ENCODE measurements at regions not wholly inside any gene's neighbourhood (a gene's known extent, or its start where the extent isn't known, plus 50 kb on each side); places are given as distances from the start of the nearest gene placed in this dataset.

GRCh38 chr17:69860142-69860680, 214.8 kb upstream of the KCNJ16 start:
- in situ Hi-C loops (cut with MboI; ENCODE audit: low pct_unique_long_range_greater_than_20kb, low sequenced_read_pairs, unreplicated experiment): no loop called here
- no peak for TF ChIP-seq CTCF (IDR thresholded peaks at IDR 0.05; ENCODE audit: extremely low read depth, insufficient read depth, missing control alignments)
- DNase-seq (ENCODE audit: low spot score): no peak

GRCh38 chr17:69864462-69864861, 210.6 kb upstream of the KCNJ16 start:
- in situ Hi-C loops (cut with MboI; ENCODE audit: low pct_unique_long_range_greater_than_20kb, low sequenced_read_pairs, unreplicated experiment): no loop called here
- TF ChIP-seq CTCF (IDR thresholded peaks at IDR 0.05; ENCODE audit: extremely low read depth, insufficient read depth, missing control alignments): no peak
- no peak for DNase-seq (ENCODE audit: low spot score)

- in situ Hi-C loops (cut with MboI; ENCODE audit: low pct_unique_long_range_greater_than_20kb, low sequenced_read_pairs, unreplicated experiment): no loop called here
- DNase-seq (ENCODE audit: low spot score): peak; percentile 38
These were observed 205.4 kb upstream of the KCNJ16 start for GRCh38 chr17:69869667-69870066.

DNA sequence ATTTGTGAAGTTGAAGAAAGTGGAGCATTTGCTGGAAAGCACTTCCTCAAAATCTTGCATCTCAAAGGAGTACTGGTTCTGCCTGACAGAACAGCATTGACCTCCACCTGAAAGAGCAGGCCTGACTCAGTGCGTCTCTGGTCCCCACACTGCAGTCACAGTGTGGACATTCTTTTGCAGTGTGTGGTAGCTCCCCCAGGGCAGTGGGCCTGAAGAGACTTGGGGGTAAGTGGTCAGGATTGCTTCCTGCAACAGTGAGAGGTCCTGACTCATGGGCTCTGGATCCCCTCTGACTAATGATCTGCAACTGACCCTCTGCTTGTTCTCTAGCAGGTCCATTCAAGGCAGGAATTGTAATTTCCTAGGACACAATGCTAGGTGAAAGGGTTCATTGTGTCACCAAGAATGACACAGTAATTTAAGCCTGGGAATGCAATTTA, 204.9 kb upstream of the KCNJ16 start:
- in situ Hi-C loops (cut with MboI; ENCODE audit: low pct_unique_long_range_greater_than_20kb, low sequenced_read_pairs, unreplicated experiment): no loop called here
- no peak for TF ChIP-seq CTCF (IDR thresholded peaks at IDR 0.05; ENCODE audit: extremely low read depth, insufficient read depth, missing control alignments)
- DNase-seq (ENCODE audit: low spot score): peak; percentile 6

More at GRCh38 chr17:69869667-69870066, 205.4 kb upstream of the KCNJ16 start:
- no peak for TF ChIP-seq CTCF (IDR thresholded peaks at IDR 0.05; ENCODE audit: extremely low read depth, insufficient read depth, missing control alignments)

DNA sequence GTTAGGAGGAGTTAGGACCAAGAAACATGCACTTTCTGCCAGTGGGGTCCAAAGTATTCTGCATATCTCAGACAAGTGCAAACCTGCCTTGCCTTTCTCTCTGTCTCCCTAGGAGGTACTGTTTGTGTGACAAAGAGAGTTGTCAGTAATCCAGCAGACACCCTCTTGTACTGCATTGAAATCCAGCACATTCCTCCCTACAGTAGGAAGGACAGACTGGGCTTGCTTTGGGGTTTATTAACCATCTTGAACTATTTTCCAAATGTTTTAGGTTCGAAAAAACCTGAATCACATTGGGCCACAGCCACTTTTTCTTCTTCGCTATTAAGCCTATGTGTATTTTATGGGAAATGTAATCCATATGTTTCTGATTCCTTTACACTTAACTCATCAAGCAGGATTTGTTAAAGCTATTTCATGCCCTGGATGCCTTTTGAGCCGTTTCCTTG, 204.2 kb upstream of the KCNJ16 start:
- in situ Hi-C loops (cut with MboI; ENCODE audit: low pct_unique_long_range_greater_than_20kb, low sequenced_read_pairs, unreplicated experiment): no loop called here
- no peak for DNase-seq (ENCODE audit: low spot score)
- no peak for TF ChIP-seq CTCF (IDR thresholded peaks at IDR 0.05; ENCODE audit: extremely low read depth, insufficient read depth, missing control alignments)

- TF ChIP-seq CTCF (IDR thresholded peaks at IDR 0.05; ENCODE audit: extremely low read depth, insufficient read depth, missing control alignments): no peak
- no peak for DNase-seq (ENCODE audit: low spot score)
- in situ Hi-C loops (cut with MboI; ENCODE audit: low pct_unique_long_range_greater_than_20kb, low sequenced_read_pairs, unreplicated experiment): no loop called here
These were observed 203.7 kb upstream of the KCNJ16 start for GRCh38 chr17:69871318-69871717.
